ENCODE measurements at regions not wholly inside any gene's neighbourhood (a gene's known extent, or its start where the extent isn't known, plus 50 kb on each side); places are given as distances from the start of the nearest gene placed in this dataset.

DNA sequence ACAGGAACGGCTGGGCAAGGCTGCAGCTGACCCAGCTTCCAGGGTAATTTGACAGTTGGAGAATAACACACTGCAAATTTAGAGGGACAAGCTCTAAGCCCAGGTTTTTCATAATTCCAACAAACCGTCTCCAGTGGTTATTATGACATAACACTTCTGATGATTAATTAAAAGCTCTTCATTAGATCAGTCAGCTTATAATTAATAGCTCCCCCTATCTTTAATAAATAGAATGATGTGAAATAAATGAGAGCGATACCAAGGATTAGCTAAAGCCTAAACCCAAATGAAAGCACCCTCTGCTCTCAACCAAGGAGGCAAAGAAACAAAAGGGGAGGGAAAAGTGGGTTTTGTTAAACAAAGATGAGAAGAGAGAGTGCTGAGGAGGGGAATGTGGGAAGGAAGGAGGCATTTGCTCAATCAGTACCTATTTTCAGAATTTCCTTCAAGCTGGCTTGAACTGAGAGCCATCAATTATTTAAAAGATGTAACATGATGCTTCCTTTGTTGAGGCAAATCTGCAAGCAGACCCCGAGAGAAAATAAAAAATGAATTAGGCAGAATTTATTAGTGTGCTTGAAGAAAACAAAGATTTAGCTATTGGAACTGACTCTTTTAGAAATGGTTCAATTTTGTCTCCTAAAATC lies 221.8 kb upstream of the ESRRG start:
- no peak overlapping the region for H3K27ac ChIP-seq (ENCODE audit: low read depth, low read length, severe bottlenecking)
- H3K4me1 ChIP-seq (ENCODE audit: control insufficient read depth, insufficient read depth, low read length, poor library complexity, severe bottlenecking): no peaks in the 10 kb centered on the region

GRCh38 chr1:216937491-216937890 lies 214.3 kb upstream of the ESRRG start:
- H3K4me3 ChIP-seq (ENCODE audit: extremely low read depth, insufficient read depth, low read length, poor library complexity, severe bottlenecking): no peak overlapping the region
- no peaks in the 10 kb centered on the region for H3K36me3 ChIP-seq (ENCODE audit: control insufficient read depth, insufficient read depth, low read length)
- no CpG with 5 or more reads among the region's 1 CpG for WGBS, 2 experiments (ENCODE audit: insufficient coverage in 2 of 2)

More for the DNA sequence above, 221.8 kb upstream of the ESRRG start:
- H3K4me3 ChIP-seq (ENCODE audit: extremely low read depth, insufficient read depth, low read length, poor library complexity, severe bottlenecking): no peak overlapping the region
- WGBS, 2 experiments (ENCODE audit: insufficient coverage in 2 of 2): 11% methylated on average over 1 of the region's 4 CpGs; no CpG with 5 or more reads in 1 of the 2 experiments
- no peaks in the 10 kb centered on the region for H3K9me3 ChIP-seq (ENCODE audit: control insufficient read depth, low read length)
- no peaks in the 10 kb centered on the region for H3K36me3 ChIP-seq (ENCODE audit: control insufficient read depth, insufficient read depth, low read length)

DNA sequence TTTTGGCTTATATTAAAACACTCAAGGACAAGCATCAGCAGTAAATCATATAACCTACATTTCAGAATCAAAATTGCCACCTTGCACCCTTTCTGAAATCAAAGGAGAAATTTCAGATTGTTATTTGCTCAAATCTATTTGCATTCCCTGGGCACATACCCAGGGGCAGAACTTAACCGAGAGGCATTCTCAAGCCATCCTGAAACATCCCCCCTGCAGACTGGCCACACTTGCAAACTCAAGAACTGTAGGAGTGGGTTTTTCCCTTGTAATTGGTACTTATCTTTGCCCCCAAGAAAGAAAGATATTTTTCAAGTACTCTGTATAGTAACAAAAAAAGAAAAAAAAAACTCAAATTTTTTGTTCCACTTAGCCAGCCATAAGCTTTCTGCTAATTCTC lies 213.6 kb upstream of the ESRRG start:
- peaks cover 5% of the 10 kb centered on the region for H3K4me1 ChIP-seq (ENCODE audit: control insufficient read depth, insufficient read depth, low read length, poor library complexity, severe bottlenecking)
- no peak overlapping the region for H3K4me3 ChIP-seq (ENCODE audit: extremely low read depth, insufficient read depth, low read length, poor library complexity, severe bottlenecking)
- no CpG with 5 or more reads among the region's 1 CpG for WGBS, 2 experiments (ENCODE audit: insufficient coverage in 2 of 2)

More at GRCh38 chr1:216937491-216937890, 214.3 kb upstream of the ESRRG start:
- H3K27ac ChIP-seq (ENCODE audit: low read depth, low read length, severe bottlenecking): no peak overlapping the region
- no peaks in the 10 kb centered on the region for H3K9me3 ChIP-seq (ENCODE audit: control insufficient read depth, low read length)
- peaks cover 5% of the 10 kb centered on the region for H3K4me1 ChIP-seq (ENCODE audit: control insufficient read depth, insufficient read depth, low read length, poor library complexity, severe bottlenecking)

GRCh38 chr1:216935901-216936300 lies 212.7 kb upstream of the ESRRG start:
- H3K27ac ChIP-seq (ENCODE audit: low read depth, low read length, severe bottlenecking): no peak overlapping the region
- H3K4me3 ChIP-seq (ENCODE audit: extremely low read depth, insufficient read depth, low read length, poor library complexity, severe bottlenecking): no peak overlapping the region
- H3K36me3 ChIP-seq (ENCODE audit: control insufficient read depth, insufficient read depth, low read length): no peaks in the 10 kb centered on the region
- H3K9me3 ChIP-seq (ENCODE audit: control insufficient read depth, low read length): no peaks in the 10 kb centered on the region
- 100% methylated on average over 1 of the region's 3 CpGs; no CpG with 5 or more reads in 1 of the 2 experiments for WGBS, 2 experiments (ENCODE audit: insufficient coverage in 2 of 2)
- H3K4me1 ChIP-seq (ENCODE audit: control insufficient read depth, insufficient read depth, low read length, poor library complexity, severe bottlenecking): peaks cover 5% of the 10 kb centered on the region

More for the DNA sequence above, 213.6 kb upstream of the ESRRG start:
- Histone ChIP-seq H3K9me3 (ENCODE audit: control insufficient read depth, low read length) (no peaks in the 10 kb centered on the region), H3K36me3 (ENCODE audit: control insufficient read depth, insufficient read depth, low read length) (no peaks in the 10 kb centered on the region), H3K27ac (ENCODE audit: low read depth, low read length, severe bottlenecking) (no peak overlapping the region)

- Histone ChIP-seq H3K9me3 (ENCODE audit: control insufficient read depth, low read length) (no peaks in the 10 kb centered on the region), H3K36me3 (ENCODE audit: control insufficient read depth, insufficient read depth, low read length) (no peaks in the 10 kb centered on the region), H3K4me1 (ENCODE audit: control insufficient read depth, insufficient read depth, low read length, poor library complexity, severe bottlenecking) (peaks cover 5% of the 10 kb centered on the region), H3K27ac (ENCODE audit: low read depth, low read length, severe bottlenecking) (no peak overlapping the region), H3K4me3 (ENCODE audit: extremely low read depth, insufficient read depth, low read length, poor library complexity, severe bottlenecking) (no peak overlapping the region)
- 80% methylated on average over 2 of the region's 3 CpGs; no CpG with 5 or more reads in 1 of the 2 experiments for WGBS, 2 experiments (ENCODE audit: insufficient coverage in 2 of 2)
These were observed 209.2 kb upstream of the ESRRG start for GRCh38 chr1:216932424-216932823.

GRCh38 chr1:216929870-216930582 lies 206.8 kb upstream of the ESRRG start:
- Histone ChIP-seq H3K4me3 (ENCODE audit: extremely low read depth, insufficient read depth, low read length, poor library complexity, severe bottlenecking) (no peak overlapping the region), H3K27ac (ENCODE audit: low read depth, low read length, severe bottlenecking) (no peak overlapping the region), H3K9me3 (ENCODE audit: control insufficient read depth, low read length) (no peaks in the 10 kb centered on the region), H3K4me1 (ENCODE audit: control insufficient read depth, insufficient read depth, low read length, poor library complexity, severe bottlenecking) (no peaks in the 10 kb centered on the region), H3K36me3 (ENCODE audit: control insufficient read depth, insufficient read depth, low read length) (no peaks in the 10 kb centered on the region)
- WGBS, 2 experiments (ENCODE audit: insufficient coverage in 2 of 2): 90 to 93% methylated on average over 1 to 2 of the region's 2 CpGs

DNA sequence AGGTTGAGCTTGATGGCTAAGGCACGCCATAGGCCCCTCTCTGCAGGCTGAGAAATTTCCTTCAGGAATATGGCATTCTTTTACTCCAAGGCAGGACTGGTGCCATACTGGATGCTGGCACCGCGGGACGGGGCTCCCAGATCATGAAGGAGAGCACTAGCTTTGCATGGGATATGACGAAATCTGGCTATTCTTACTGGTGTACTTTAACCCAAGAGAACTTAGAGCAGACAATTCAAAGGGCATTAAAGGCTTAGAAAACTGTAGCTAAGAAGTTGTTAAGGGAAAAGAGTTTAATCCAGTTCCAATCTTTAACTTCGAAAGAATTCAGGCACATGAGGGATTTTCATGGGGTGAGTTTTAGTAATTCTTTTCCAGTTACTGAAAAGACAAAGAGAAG lies 204.4 kb upstream of the ESRRG start:
- 92 to 93% methylated on average over 5 to 6 of the region's 6 CpGs for WGBS, 2 experiments (ENCODE audit: insufficient coverage in 2 of 2)
- Histone ChIP-seq H3K27ac (ENCODE audit: low read depth, low read length, severe bottlenecking) (no peak overlapping the region), H3K36me3 (ENCODE audit: control insufficient read depth, insufficient read depth, low read length) (no peaks in the 10 kb centered on the region), H3K4me1 (ENCODE audit: control insufficient read depth, insufficient read depth, low read length, poor library complexity, severe bottlenecking) (no peaks in the 10 kb centered on the region), H3K9me3 (ENCODE audit: control insufficient read depth, low read length) (no peaks in the 10 kb centered on the region), H3K4me3 (ENCODE audit: extremely low read depth, insufficient read depth, low read length, poor library complexity, severe bottlenecking) (no peak overlapping the region)

GRCh38 chr1:216926720-216927510 lies 203.7 kb upstream of the ESRRG start:
- H3K4me1 ChIP-seq (ENCODE audit: control insufficient read depth, insufficient read depth, low read length, poor library complexity, severe bottlenecking): no peaks in the 10 kb centered on the region

DNA sequence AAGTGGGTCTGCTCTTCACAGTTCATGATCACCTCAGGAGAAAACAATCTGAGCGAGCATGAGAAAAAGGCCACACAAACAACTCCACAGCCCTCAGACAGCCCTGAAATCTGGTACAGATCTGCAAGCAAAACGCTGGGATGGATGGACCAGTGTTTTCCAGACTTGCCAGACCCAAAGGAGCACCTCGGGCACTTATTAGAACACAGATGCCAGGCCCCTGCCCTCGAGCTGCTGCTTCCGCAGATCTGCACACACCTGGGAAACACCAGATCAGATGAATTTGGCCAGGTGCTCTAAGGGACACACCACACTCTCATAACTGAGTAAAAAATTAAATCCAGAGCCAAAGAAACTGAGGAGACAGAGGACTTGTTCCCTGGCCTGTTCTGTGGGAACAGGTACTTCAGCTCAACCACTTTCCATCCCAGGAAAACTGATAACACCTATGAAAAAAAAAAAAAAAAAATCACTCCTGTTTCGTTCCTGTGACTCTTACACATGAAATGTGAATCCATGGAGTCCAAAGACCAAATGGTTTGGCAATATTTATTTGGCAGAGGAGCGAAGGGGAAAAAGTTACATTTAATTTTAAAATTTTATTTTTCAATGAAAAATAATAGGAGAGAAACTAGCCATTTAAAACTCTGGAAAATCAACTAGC lies 202.9 kb upstream of the ESRRG start:
- H3K9me3 ChIP-seq (ENCODE audit: control insufficient read depth, low read length): no peaks in the 10 kb centered on the region
- H3K27ac ChIP-seq (ENCODE audit: low read depth, low read length, severe bottlenecking): no peak overlapping the region
- WGBS, 2 experiments (ENCODE audit: insufficient coverage in 2 of 2): 86% methylated on average over 3 of the region's 7 CpGs; no CpG with 5 or more reads in 1 of the 2 experiments
- H3K4me1 ChIP-seq (ENCODE audit: control insufficient read depth, insufficient read depth, low read length, poor library complexity, severe bottlenecking): no peaks in the 10 kb centered on the region
- no peaks in the 10 kb centered on the region for H3K36me3 ChIP-seq (ENCODE audit: control insufficient read depth, insufficient read depth, low read length)
- no peak overlapping the region for H3K4me3 ChIP-seq (ENCODE audit: extremely low read depth, insufficient read depth, low read length, poor library complexity, severe bottlenecking)

More at GRCh38 chr1:216926720-216927510, 203.7 kb upstream of the ESRRG start:
- H3K9me3 ChIP-seq (ENCODE audit: control insufficient read depth, low read length): no peaks in the 10 kb centered on the region
- H3K27ac ChIP-seq (ENCODE audit: low read depth, low read length, severe bottlenecking): no peak overlapping the region
- WGBS, 2 experiments (ENCODE audit: insufficient coverage in 2 of 2): 43 to 55% methylated on average over 3 to 5 of the region's 11 CpGs
- H3K36me3 ChIP-seq (ENCODE audit: control insufficient read depth, insufficient read depth, low read length): no peaks in the 10 kb centered on the region
- H3K4me3 ChIP-seq (ENCODE audit: extremely low read depth, insufficient read depth, low read length, poor library complexity, severe bottlenecking): no peak overlapping the region

- no peak overlapping the region for H3K4me3 ChIP-seq (ENCODE audit: extremely low read depth, insufficient read depth, low read length, poor library complexity, severe bottlenecking)
- no peaks in the 10 kb centered on the region for H3K4me1 ChIP-seq (ENCODE audit: control insufficient read depth, insufficient read depth, low read length, poor library complexity, severe bottlenecking)
- H3K36me3 ChIP-seq (ENCODE audit: control insufficient read depth, insufficient read depth, low read length): no peaks in the 10 kb centered on the region
- WGBS, 2 experiments (ENCODE audit: insufficient coverage in 2 of 2): 100% methylated on average over 1 of the region's 4 CpGs; no CpG with 5 or more reads in 1 of the 2 experiments
- H3K9me3 ChIP-seq (ENCODE audit: control insufficient read depth, low read length): no peaks in the 10 kb centered on the region
- H3K27ac ChIP-seq (ENCODE audit: low read depth, low read length, severe bottlenecking): no peak overlapping the region
These were observed 201.5 kb upstream of the ESRRG start for GRCh38 chr1:216924732-216925131.
